Body of pancreas (tissue), 4 donors: ENCODE measurements at regions not wholly inside any gene's neighbourhood (a gene's known extent, or its start where the extent isn't known, plus 50 kb on each side); places are given as distances from the start of the nearest gene placed in this dataset.

Source experiments
- POLR2A ChIP-seq, 3 donors: fragments of 450-650 bp; IDR thresholded peaks; one replicate each; pipeline ENCODE4 v1.6.1; 2016; ENCODE audit warnings: antibody characterized with exemption in 3 of 3, mild to moderate bottlenecking in 2 of 3
- TF ChIP-seq, protein P1 (sequence below), 7 experiments: fragments of 450-650 bp in 4 of 7; fragments of 200-600 bp in 3 of 7; sonication (generic) in 3 of 7; IDR thresholded peaks; one replicate each; pipeline ENCODE4 v1.5.1; 2016 to 2019; ENCODE audit warnings: antibody characterized with exemption in 7 of 7

- TF ChIP-seq, protein P1, sequence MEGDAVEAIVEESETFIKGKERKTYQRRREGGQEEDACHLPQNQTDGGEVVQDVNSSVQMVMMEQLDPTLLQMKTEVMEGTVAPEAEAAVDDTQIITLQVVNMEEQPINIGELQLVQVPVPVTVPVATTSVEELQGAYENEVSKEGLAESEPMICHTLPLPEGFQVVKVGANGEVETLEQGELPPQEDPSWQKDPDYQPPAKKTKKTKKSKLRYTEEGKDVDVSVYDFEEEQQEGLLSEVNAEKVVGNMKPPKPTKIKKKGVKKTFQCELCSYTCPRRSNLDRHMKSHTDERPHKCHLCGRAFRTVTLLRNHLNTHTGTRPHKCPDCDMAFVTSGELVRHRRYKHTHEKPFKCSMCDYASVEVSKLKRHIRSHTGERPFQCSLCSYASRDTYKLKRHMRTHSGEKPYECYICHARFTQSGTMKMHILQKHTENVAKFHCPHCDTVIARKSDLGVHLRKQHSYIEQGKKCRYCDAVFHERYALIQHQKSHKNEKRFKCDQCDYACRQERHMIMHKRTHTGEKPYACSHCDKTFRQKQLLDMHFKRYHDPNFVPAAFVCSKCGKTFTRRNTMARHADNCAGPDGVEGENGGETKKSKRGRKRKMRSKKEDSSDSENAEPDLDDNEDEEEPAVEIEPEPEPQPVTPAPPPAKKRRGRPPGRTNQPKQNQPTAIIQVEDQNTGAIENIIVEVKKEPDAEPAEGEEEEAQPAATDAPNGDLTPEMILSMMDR (IDR thresholded peaks at IDR 0.05): no peak
- no peak for TF ChIP-seq POLR2A (IDR thresholded peaks at IDR 0.05)
These were observed 1146.7 kb downstream of the IGSF11 start for GRCh38 chr3:117887901-117888300.
